GM21360 (cell line): ENCODE measurements at regions not wholly inside any gene's neighbourhood (a gene's known extent, or its start where the extent isn't known, plus 50 kb on each side); places are given as distances from the start of the nearest gene placed in this dataset.
A peak's percentile ranks its signal among the peaks of the same experiment; 100 is the strongest.
"Not testable (repeated sequence)": the region's sequence is repeated elsewhere in the genome, so short reads cannot be mapped to it uniquely, and the experiment has no call there.

Experiments used
- ATAC-seq: cut with Tn5 transposase; IDR thresholded peaks from one replicate; pipeline ENCODE4 v1.9.1; 2021; ENCODE audit warnings: mild to moderate bottlenecking, moderate library complexity; ENCODE audit not compliant: unreplicated experiment

GRCh38 chr21:5121849-5122248 is 5399.5 kb upstream of the TPTE start:
- not testable (repeated sequence) for ATAC-seq

DNA sequence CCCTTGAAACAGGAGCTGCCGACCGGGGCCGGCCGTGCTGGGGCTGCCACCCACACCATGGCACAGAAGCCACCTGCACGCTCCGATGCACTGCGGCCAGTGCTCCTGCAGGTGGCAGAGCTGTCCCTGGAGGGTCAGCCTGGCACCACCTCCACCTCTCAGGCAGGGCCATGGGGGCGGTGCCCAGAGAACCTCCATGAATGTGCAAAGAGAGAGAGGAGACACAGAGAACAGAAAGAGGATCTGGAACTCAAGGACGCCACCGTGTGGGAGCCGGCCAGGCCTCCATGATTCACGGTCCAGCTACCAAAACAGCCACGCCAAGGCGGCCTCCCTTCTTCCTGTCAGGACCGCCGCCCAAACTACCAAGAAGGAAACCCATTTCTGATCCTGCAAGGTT is 5397.7 kb upstream of the TPTE start:
- ATAC-seq = not testable (repeated sequence)

DNA sequence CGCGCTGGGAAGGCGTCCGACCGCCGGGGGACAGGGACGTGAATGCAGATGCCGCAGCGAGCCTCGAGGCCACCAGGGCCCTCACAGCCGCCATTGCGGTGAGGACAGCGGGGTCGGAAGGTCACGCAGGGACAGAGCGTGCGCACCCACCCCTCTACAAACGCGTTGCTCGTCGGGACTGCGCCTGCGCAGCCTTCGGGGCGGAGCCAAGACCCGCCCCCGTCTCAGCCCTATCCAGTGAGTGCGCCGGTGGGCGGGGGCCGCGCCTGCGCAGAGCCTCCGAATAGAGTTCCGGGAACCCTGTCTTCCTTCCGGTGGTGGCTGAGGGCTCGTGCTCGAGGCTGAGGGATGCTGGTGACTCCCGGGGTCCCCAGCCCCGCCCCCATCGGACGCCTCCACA is 5393.1 kb upstream of the TPTE start:
- peak; percentile 81 for ATAC-seq

- ATAC-seq = not testable (repeated sequence)
Measured at GRCh38 chr21:5133824-5134223, 5387.6 kb upstream of the TPTE start.

DNA sequence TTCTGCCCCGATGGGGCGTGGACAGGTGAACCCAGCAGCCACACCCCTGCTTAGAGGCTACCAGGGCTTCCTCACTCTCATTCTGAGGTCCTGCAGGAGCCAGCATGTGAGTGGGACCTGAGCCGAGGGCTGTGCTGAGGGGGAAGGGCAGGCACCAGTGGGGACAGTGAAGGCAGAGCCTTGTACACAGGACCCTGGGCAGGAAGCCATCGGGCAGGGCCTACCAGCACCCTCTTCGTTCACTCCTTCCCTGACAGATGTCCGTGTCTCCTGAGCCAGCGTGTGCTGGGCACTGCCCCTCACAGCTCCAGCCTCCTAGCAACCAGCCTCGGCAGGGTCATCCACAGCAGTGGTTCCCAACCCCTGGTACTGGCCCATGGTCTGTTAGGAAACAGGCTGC is 5385.0 kb upstream of the TPTE start:
- not testable (repeated sequence) for ATAC-seq

- not testable (repeated sequence) for ATAC-seq
Measured at GRCh38 chr21:5137006-5137405, 5384.4 kb upstream of the TPTE start.

GRCh38 chr21:5138687-5139086 is 5382.7 kb upstream of the TPTE start:
- ATAC-seq = not testable (repeated sequence)

DNA sequence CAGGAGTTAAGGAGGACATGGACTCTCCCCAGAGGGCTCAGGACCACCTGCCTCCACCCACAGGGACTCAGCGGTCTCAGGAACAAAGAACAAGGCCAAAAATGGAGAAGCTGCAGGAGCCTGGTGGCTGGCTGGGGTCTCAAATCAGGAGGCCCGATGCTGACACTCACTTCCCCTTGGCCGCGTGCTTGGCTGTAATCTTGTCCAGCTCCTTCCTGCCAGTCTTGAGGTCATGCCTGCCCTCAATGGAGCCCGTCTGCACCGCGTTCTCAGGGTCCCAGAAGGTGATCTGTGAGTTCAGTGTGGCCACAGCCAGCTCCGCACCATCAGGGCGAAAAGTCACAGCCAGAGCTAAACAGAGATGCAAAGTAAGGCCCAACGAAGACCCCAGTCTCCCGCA is 5381.9 kb upstream of the TPTE start:
- not testable (repeated sequence) for ATAC-seq

- ATAC-seq = not testable (repeated sequence)
Measured at GRCh38 chr21:5143011-5143410, 5378.4 kb upstream of the TPTE start.

DNA sequence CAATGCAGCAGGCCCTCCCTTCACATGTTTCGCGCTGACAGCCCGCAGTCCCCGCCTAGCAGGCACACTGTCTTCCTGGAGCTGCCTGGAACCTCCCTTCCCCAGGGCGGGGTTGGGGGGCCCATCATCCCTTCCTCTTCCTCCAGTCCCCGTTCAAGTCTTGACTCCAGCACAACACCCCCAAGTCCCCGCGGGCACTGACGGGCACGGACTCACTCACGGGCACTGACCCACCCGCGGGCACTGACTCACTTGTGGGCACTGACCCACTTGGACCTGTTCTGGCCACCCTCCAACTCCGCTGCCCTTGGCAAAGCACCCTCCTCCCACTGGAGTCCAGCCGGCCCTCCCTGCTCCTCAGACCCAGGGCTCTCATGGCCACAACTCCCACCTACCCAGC is 5376.7 kb upstream of the TPTE start:
- ATAC-seq = not testable (repeated sequence)

GRCh38 chr21:5147685-5148084 is 5373.7 kb upstream of the TPTE start:
- not testable (repeated sequence) for ATAC-seq

DNA sequence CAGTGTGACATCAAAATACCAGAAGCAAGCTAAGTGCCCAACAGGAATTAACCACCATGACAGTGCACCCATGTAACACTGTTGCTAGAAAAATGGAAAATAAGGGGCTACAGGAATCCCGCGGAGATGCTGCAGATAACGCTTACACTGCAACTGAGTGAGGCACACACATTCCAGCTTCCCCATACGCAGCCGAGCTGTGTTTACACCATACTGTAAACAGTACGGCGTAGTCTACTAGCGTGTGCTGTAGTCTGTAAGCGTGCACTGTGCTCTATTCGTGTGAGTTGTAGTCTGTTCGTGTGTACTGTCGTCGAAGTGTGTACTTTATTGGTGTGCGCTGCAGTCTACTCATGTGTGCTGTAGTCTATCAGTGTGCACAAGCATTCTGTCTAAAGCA is 5372.2 kb upstream of the TPTE start:
- not testable (repeated sequence) for ATAC-seq

- ATAC-seq = not testable (repeated sequence)
Measured at GRCh38 chr21:5153842-5154640, 5367.3 kb upstream of the TPTE start.

GRCh38 chr21:5154641-5154982 is 5366.8 kb upstream of the TPTE start:
- peak; percentile 86 for ATAC-seq

- ATAC-seq = not testable (repeated sequence)
Measured at GRCh38 chr21:5162693-5163574, 5358.4 kb upstream of the TPTE start.

DNA sequence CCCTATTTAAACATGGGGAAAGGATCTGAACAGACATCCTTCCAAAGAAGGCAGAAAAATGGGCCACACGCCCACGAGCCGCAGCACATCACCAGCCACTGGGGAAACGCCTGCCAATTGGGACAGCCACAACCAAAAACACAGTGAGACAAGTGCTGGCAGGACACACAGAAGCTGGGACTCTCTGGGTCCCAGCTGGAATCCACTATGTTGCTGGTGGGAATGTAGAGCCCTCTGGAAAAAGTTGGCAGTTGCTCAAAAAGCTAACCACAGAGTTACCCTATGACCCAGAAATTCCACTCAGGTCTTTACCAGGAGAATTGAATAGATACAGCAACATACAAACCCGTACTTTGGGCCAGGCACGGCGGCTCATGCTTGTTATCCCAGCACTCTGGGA is 5355.6 kb upstream of the TPTE start:
- ATAC-seq = not testable (repeated sequence)
